ENCODE measurements at regions not wholly inside any gene's neighbourhood (a gene's known extent, or its start where the extent isn't known, plus 50 kb on each side); places are given as distances from the start of the nearest gene placed in this dataset.

DNA sequence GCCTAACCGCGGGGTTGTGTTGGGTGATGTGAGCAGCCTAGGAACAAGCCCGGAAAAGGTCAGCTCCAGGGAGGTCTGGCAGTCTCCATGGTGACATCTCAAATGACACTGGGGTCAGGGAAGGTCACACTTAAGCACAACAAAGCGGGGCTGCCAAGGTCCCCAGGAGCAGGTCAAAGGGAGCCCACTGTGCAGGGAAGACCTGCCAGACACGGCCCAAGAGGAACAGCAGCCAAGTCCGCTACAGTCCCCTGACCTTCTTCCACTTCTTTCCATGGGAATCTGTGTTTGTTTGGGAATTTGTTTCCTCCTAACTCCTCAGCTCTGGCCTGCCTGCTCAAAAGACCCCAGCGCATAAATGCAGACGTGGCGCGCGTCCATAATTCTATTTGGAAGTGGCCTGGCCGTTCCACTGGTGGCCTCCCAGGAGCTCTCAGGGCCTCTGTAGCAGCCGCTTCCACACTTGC is 232.1 kb upstream of the COPS8 start:
- DNase-seq (peak in 1 of 4 donors; percentile 1), ATAC-seq (no peak)
- intact Hi-C loops (cut with DNase I): no loop called here
- H3K36me3 ChIP-seq (replicated peaks in 1 of 2; ENCODE audit: insufficient read depth in 1 of 2, low read depth in 2 of 2): no peaks in the 10 kb centered on the region
- H3K4me3 ChIP-seq: no peak overlapping the region
- no peak for TF ChIP-seq POLR2A (IDR thresholded peaks at IDR 0.05)
- TF ChIP-seq, protein P1, sequence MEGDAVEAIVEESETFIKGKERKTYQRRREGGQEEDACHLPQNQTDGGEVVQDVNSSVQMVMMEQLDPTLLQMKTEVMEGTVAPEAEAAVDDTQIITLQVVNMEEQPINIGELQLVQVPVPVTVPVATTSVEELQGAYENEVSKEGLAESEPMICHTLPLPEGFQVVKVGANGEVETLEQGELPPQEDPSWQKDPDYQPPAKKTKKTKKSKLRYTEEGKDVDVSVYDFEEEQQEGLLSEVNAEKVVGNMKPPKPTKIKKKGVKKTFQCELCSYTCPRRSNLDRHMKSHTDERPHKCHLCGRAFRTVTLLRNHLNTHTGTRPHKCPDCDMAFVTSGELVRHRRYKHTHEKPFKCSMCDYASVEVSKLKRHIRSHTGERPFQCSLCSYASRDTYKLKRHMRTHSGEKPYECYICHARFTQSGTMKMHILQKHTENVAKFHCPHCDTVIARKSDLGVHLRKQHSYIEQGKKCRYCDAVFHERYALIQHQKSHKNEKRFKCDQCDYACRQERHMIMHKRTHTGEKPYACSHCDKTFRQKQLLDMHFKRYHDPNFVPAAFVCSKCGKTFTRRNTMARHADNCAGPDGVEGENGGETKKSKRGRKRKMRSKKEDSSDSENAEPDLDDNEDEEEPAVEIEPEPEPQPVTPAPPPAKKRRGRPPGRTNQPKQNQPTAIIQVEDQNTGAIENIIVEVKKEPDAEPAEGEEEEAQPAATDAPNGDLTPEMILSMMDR (IDR thresholded peaks at IDR 0.05): no peak
- 89 to 95% methylated on average over 12 to 13 of the region's 13 CpGs for WGBS, 2 donors
- H3K27me3 ChIP-seq: no peaks in the 10 kb centered on the region
- H3K27ac ChIP-seq: no peak overlapping the region
- H3K4me1 ChIP-seq: peaks cover 16% of the 10 kb centered on the region
- H3K9me3 ChIP-seq: no peaks in the 10 kb centered on the region

DNA sequence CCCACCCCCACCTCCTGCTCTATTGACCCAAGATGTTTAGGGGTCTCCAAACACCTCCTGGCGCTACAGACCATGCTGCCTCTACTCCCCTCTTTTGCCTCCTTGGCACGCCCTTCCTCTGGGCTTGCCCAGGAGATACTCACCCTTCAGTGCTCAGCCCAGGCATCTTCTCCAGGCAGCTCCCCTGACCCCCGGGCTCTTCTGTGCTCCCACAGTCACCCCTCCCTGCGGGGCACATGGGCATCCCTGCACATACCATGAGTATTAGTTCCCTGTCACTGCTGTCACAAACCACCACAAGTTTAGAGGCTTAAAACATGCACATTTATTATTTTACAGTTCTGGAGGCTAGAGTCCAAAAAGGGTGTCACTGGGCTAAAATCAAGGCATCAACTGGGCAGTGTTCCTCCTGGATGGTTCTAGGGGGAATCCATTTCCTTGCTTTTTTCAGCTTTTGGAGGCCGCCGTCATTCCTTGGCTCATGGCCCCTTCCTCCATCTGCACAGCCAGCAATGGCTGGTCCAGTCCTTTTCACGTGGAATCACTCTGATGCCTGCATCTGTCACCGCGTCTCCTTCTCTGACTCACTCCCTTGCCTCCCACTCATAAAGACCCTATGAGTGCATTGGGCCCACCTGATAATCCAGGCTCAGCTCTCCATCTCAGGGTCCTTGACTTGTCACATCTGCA is 230.4 kb upstream of the COPS8 start:
- no peaks in the 10 kb centered on the region for H3K9me3 ChIP-seq
- no peak overlapping the region for H3K27ac ChIP-seq
- peaks cover 16% of the 10 kb centered on the region for H3K4me1 ChIP-seq
- ATAC-seq (no peak), DNase-seq (peak in 1 of 4 donors; percentile 1)
- H3K27me3 ChIP-seq: no peaks in the 10 kb centered on the region
- H3K4me3 ChIP-seq: no peak overlapping the region
- H3K36me3 ChIP-seq (replicated peaks in 1 of 2; ENCODE audit: insufficient read depth in 1 of 2, low read depth in 2 of 2): no peaks in the 10 kb centered on the region
- no peak for TF ChIP-seq POLR2A (IDR thresholded peaks at IDR 0.05)
- TF ChIP-seq, protein P1 (IDR thresholded peaks at IDR 0.05): no peak
- 95 to 98% methylated on average over 9 of the region's 9 CpGs for WGBS, 2 donors
- intact Hi-C loops (cut with DNase I): no loop called here

DNA sequence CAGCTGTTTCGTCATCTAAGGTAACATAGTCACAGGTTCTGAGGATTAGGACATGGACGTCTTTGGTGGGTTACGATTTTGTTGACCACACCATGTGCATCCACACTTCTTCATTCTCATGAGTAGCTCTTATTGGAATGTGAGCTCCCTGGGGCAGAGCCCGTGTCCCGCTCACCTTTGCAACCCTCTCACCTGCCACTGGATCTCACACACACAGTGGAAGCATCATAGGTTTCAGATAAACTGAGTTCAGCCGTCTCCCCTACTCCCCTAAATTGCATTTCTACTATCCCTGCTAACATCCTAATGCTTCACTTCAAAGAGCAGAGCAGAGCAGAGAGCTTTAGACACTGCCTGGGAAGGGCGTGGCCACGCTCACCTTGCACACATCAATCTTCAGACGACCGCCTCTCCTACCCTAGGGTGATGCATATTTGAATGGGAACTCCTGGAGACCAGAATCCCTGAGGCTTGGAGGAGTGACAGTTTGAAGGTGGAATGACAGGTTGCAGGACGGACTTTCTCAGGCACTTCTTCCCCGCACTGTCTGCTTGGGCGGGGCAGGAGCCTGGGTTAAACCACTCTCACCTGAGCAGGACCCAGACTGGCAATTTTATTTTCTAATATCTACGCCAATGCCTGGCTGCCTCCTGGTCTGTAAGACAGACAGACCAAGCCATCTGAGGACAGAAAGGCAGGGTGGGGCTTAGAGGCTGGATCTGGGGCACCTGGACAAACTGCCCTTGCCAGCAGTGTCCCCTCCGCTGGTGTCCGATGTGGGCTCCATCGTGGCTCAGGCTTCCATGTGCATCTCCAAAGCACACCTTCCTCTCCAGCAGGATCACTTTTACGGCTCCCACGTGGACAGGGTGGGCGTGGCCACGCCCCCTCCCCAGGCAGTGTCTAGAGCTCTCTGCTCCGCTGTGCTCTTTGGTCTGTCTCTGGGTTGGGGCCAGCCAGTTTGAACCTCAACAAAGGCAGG is 229.5 kb upstream of the COPS8 start:
- intact Hi-C loops (cut with DNase I): no loop called here
- Histone ChIP-seq H3K36me3 (replicated peaks in 1 of 2; ENCODE audit: insufficient read depth in 1 of 2, low read depth in 2 of 2) (no peaks in the 10 kb centered on the region), H3K4me3 (no peak overlapping the region), H3K27ac (no peak overlapping the region), H3K9me3 (no peaks in the 10 kb centered on the region), H3K27me3 (no peaks in the 10 kb centered on the region), H3K4me1 (peaks cover 16% of the 10 kb centered on the region)
- TF ChIP-seq, protein P1 (IDR thresholded peaks at IDR 0.05): no peak
- TF ChIP-seq POLR2A (IDR thresholded peaks at IDR 0.05): no peak
- WGBS, 2 donors: 77 to 80% methylated on average over 21 to 22 of the region's 22 CpGs
- ATAC-seq: no peak
- DNase-seq: peak in 1 of 4 donors; percentile 1

DNA sequence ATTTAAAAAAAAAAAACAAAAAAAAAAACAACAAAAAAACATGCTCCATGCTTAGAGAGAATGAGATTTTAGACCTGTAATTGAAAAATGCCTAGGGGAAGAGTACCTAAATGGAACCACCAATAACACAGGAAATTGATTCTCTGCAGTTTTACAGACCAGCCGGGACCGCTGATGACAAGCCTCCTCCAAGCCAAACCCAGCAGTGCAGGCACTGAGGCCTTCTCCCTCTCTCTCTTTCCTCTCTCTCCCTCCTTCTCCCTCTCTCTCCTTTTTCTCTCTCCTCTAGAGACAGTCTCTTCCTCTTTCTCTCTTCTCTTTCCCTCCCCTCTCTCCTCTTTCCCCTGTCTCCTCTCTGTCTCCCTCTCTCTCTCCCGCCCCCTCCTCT is 228.8 kb upstream of the COPS8 start:
- intact Hi-C loops (cut with DNase I): no loop called here
- Histone ChIP-seq H3K9me3 (no peaks in the 10 kb centered on the region), H3K4me3 (no peak overlapping the region), H3K27me3 (no peaks in the 10 kb centered on the region), H3K27ac (no peak overlapping the region), H3K4me1 (peaks cover 13% of the 10 kb centered on the region), H3K36me3 (replicated peaks in 1 of 2; ENCODE audit: insufficient read depth in 1 of 2, low read depth in 2 of 2) (no peaks in the 10 kb centered on the region)
- ATAC-seq: no peak
- TF ChIP-seq, protein P1 (IDR thresholded peaks at IDR 0.05): no peak
- no peak for TF ChIP-seq POLR2A (IDR thresholded peaks at IDR 0.05)
- no peak for DNase-seq
- WGBS, 2 donors: 83 to 85% methylated on average over 3 of the region's 3 CpGs

Measured in body of pancreas (tissue), 4 donors.